Thyroid gland (tissue), 4 donors: ENCODE measurements at regions not wholly inside any gene's neighbourhood (a gene's known extent, or its start where the extent isn't known, plus 50 kb on each side); places are given as distances from the start of the nearest gene placed in this dataset.

Experiments
- CTCF ChIP-seq, 6 experiments: fragments of 200-600 bp in 3 of 6; fragments of 450-650 bp in 3 of 6; sonication (generic) in 3 of 6; IDR thresholded peaks; one replicate each; pipeline ENCODE4 v1.5.1; 2016 to 2019; ENCODE audit warnings: antibody characterized with exemption in 6 of 6, mild to moderate bottlenecking in 2 of 6, inconsistent platforms in 1 of 6, moderate library complexity in 1 of 6
- POLR2A ChIP-seq, 2 donors: fragments of 450-650 bp; IDR thresholded peaks; one replicate each; pipeline ENCODE4 v1.6.1; 2017; ENCODE audit warnings: antibody characterized with exemption in 2 of 2, mild to moderate bottlenecking in 2 of 2, moderate library complexity in 1 of 2

- no peak for TF ChIP-seq POLR2A (IDR thresholded peaks at IDR 0.05)
- no peak for TF ChIP-seq CTCF (IDR thresholded peaks at IDR 0.05)
These were observed 148.1 kb downstream of the BBOX1 start for GRCh38 chr11:27188696-27189095.
